HCT116 (cell line): ENCODE measurements at regions not wholly inside any gene's neighbourhood (a gene's known extent, or its start where the extent isn't known, plus 50 kb on each side); places are given as distances from the start of the nearest gene placed in this dataset.

Source experiments
- ATAC-seq: fragments of 200-7000 bp; cut with Tn5 transposase; 2 replicates; pipeline ENCODE4 v1.9.1; 2020; ENCODE audit warnings: mild to moderate bottlenecking, moderate library complexity
- BruUV-seq: library from RNA; stranded (reverse); fragments of 400-500 nt; replicated peaks from 2 replicates; lab custom pipeline; 2021; lab: Mats Ljungman, UMichigan
- CTCF ChIA-PET: fragments of 300-600 bp; sonication (Branson Sonifier 250); formaldehyde crosslinking; loops from one replicate; lab custom pipeline; 2021; ENCODE audit warnings: antibody characterized with exemption; lab: Charles Lee
- POLR2A ChIA-PET: fragments of 300-600, 350-600 bp; sonication (Branson Sonifier 250); formaldehyde crosslinking; loops from one replicate; lab custom pipeline; 2021; ENCODE audit warnings: antibody characterized with exemption; lab: Charles Lee
- RAD21 ChIA-PET, 2 experiments: fragments of 300-600 bp; sonication (Branson Sonifier 250); formaldehyde crosslinking; loops; one replicate each; lab custom pipeline; 2023; ENCODE audit warnings: low total read pairs in 2 of 2; ENCODE audit not compliant: uncharacterized antibody in 2 of 2, unreplicated experiment in 2 of 2, low non-redundant PET in 1 of 2; lab: Charles Lee
- DNase-seq: peaks from one replicate; pipeline ENCODE4 v3.0.0-alpha.2; 2010; ENCODE audit warnings: low read depth, low spot score
- H2AFZ ChIP-seq: fragments of 200-600 bp; shearing (Covaris generic), sonication (generic); 2 replicates; pipeline ENCODE4 v1.6.1; 2017; ENCODE audit warnings: low read depth, mixed run types, mixed read lengths, antibody characterized with exemption, low read length; ENCODE audit not compliant: poor library complexity, severe bottlenecking
- H3K27ac ChIP-seq: 2 replicates; pipeline ENCODE4 v1.5.1; 2012; ENCODE audit warnings: low read depth, low read length
- H3K27me3 ChIP-seq: fragments of 200-600 bp; sonication (generic); 2 replicates; pipeline ENCODE4 v1.6.1; 2016; ENCODE audit warnings: mixed run types, low read length, mixed read lengths; ENCODE audit not compliant: insufficient read depth
- H3K36me3 ChIP-seq, 2 experiments: fragments of 200-500 bp in 1 of 2; fragments of 200-600 bp in 1 of 2; sonication (Bioruptor generic) in 1 of 2; sonication (generic) in 1 of 2; 2 replicates each; pipeline versions ENCODE4 v1.5.1 to v1.6.1; 2014 to 2016; ENCODE audit warnings: low read length in 2 of 2, inconsistent platforms in 1 of 2, mixed read lengths in 1 of 2, mixed run types in 1 of 2; ENCODE audit not compliant: insufficient read depth in 2 of 2, control insufficient read depth in 1 of 2
- H3K4me1 ChIP-seq, 2 experiments: fragments of 200-600 bp in 1 of 2; sonication (generic) in 1 of 2; 2 replicates each; pipeline versions ENCODE4 v1.5.1 to v1.6.1; 2012 to 2017; ENCODE audit warnings: low read length in 2 of 2, inconsistent platforms in 1 of 2, mild to moderate bottlenecking in 1 of 2, mixed read lengths in 1 of 2, mixed run types in 1 of 2, moderate library complexity in 1 of 2; ENCODE audit not compliant: insufficient read depth in 2 of 2, control insufficient read depth in 1 of 2
- H3K4me2 ChIP-seq: fragments of 200-600 bp; sonication (generic); 2 replicates; pipeline ENCODE4 v1.6.1; 2017; ENCODE audit warnings: mixed run types, low read length, mixed read lengths
- H3K4me3 ChIP-seq, 2 experiments: fragments of 200-600 bp in 1 of 2; sonication (generic) in 1 of 2; replicated peaks in 1 of 2; 2 replicates each; pipeline ENCODE4 v1.5.1; 2011 to 2016; ENCODE audit warnings: low read length in 2 of 2, control low read depth in 1 of 2, low read depth in 1 of 2, mild to moderate bottlenecking in 1 of 2, mixed read lengths in 1 of 2, mixed run types in 1 of 2
- H3K79me2 ChIP-seq: fragments of 200-600 bp; sonication (generic); 2 replicates; pipeline ENCODE4 v1.6.1; 2017; ENCODE audit warnings: mild to moderate bottlenecking, mixed run types, low read length, moderate library complexity, mixed read lengths; ENCODE audit not compliant: insufficient read depth
- H3K9ac ChIP-seq: fragments of 200-600 bp; sonication (generic); 2 replicates; pipeline ENCODE4 v1.6.1; 2016; ENCODE audit warnings: low read length, mixed read lengths
- H3K9me2 ChIP-seq: fragments of 200-600 bp; sonication (generic), shearing (Covaris generic); 2 replicates; pipeline ENCODE4 v1.6.1; 2017; ENCODE audit warnings: mixed run types, mild to moderate bottlenecking, moderate library complexity; ENCODE audit not compliant: insufficient read depth
- H3K9me3 ChIP-seq, 2 experiments: fragments of 200-500 bp in 1 of 2; fragments of 200-600 bp in 1 of 2; sonication (Bioruptor generic) in 1 of 2; sonication (generic) in 1 of 2; 2 replicates each; pipeline ENCODE4 v1.6.1; 2014 to 2017; ENCODE audit warnings: low read length in 2 of 2, mixed read lengths in 2 of 2, inconsistent platforms in 1 of 2, low read depth in 1 of 2, mild to moderate bottlenecking in 1 of 2, mixed run types in 1 of 2, moderate library complexity in 1 of 2; ENCODE audit not compliant: control insufficient read depth in 1 of 2, insufficient read depth in 1 of 2
- H4K20me1 ChIP-seq: fragments of 200-600 bp; sonication (generic), shearing (Covaris generic); 2 replicates; pipeline ENCODE4 v1.6.1; 2017; ENCODE audit warnings: mixed run types, mild to moderate bottlenecking, moderate library complexity; ENCODE audit not compliant: insufficient read depth
- CBX3 ChIP-seq: IDR thresholded peaks from 2 replicates; pipeline ENCODE4 v1.6.1; 2012; ENCODE audit warnings: low read depth
- CEBPB ChIP-seq: IDR thresholded peaks from 2 replicates; pipeline ENCODE4 v1.6.1; 2012; ENCODE audit warnings: low read depth
- ELF1 ChIP-seq: IDR thresholded peaks from 2 replicates; pipeline ENCODE4 v1.6.1; 2012; ENCODE audit warnings: low read depth, borderline replicate concordance
- EZH2 ChIP-seq: fragments of 200-600 bp; sonication (generic); IDR thresholded peaks from 2 replicates; pipeline ENCODE4 v1.6.1; 2017; ENCODE audit warnings: antibody characterized with exemption, mixed run types
- EZH2phosphoT487 ChIP-seq: fragments of 200-600 bp; IDR thresholded peaks from 2 replicates; pipeline ENCODE4 v1.6.1; 2018; ENCODE audit warnings: antibody characterized with exemption, borderline replicate concordance
- POLR2AphosphoS5 ChIP-seq: IDR thresholded peaks from 2 replicates; pipeline ENCODE4 v1.6.1; 2011; ENCODE audit warnings: mild to moderate bottlenecking, low read depth, low read length, moderate library complexity
- REST ChIP-seq: IDR thresholded peaks from 2 replicates; pipeline ENCODE4 v1.6.1; 2012; ENCODE audit warnings: low read depth
- SIN3A ChIP-seq: IDR thresholded peaks from 2 replicates; pipeline ENCODE4 v1.6.1; 2012; ENCODE audit warnings: low read depth
- SP1 ChIP-seq: IDR thresholded peaks from 2 replicates; pipeline ENCODE4 v1.6.1; 2012; ENCODE audit warnings: low read depth
- SRF ChIP-seq: IDR thresholded peaks from 2 replicates; pipeline ENCODE4 v1.6.1; 2012; ENCODE audit warnings: low read depth
- TCF7L2 ChIP-seq: IDR thresholded peaks from 2 replicates; pipeline ENCODE4 v1.7.0; 2011; ENCODE audit warnings: borderline replicate concordance, inconsistent platforms; ENCODE audit not compliant: insufficient read depth, insufficient read length; ENCODE audit errors: extremely low read depth
- ZBTB33 ChIP-seq: IDR thresholded peaks from 2 replicates; pipeline ENCODE4 v1.6.1; 2011; ENCODE audit warnings: mild to moderate bottlenecking, low read length, moderate library complexity; ENCODE audit not compliant: insufficient replicate concordance; ENCODE audit errors: extremely low read depth
- ZFX ChIP-seq: fragments of 450-650 bp; IDR thresholded peaks from 2 replicates; pipeline ENCODE4 v1.6.1; 2017
- ZNF274 ChIP-seq: fragments of 200-500 bp; sonication (Bioruptor generic); IDR thresholded peaks from 2 replicates; pipeline ENCODE4 v1.6.1; 2014; ENCODE audit warnings: mild to moderate bottlenecking, low read depth, low read length, inconsistent platforms
- intact Hi-C: fragments of 100-400 bp; cut with micrococcal nuclease; formaldehyde crosslinking; loops from 2 replicates; pipeline ENCODE4 v1.10.0; 2022

GRCh38 chr3:72594615-72595215 lies 253.5 kb downstream of the SHQ1 start:
- Histone ChIP-seq H4K20me1 (no peaks in the 10 kb centered on the region), H3K79me2 (no peaks in the 10 kb centered on the region), H3K9me2 (no peaks in the 10 kb centered on the region), H3K27ac (no peak overlapping the region), H3K36me3 (no peaks in the 10 kb centered on the region), H3K9me3 (no peaks in the 10 kb centered on the region), H2AFZ (no peak overlapping the region), H3K9ac (no peak overlapping the region), H3K4me2 (no peak overlapping the region), H3K4me3 (no peak overlapping the region), H3K4me1 (peaks cover 14 to 24% of the 10 kb centered on the region in 2 experiments), H3K27me3 (no peaks in the 10 kb centered on the region)
- TF ChIP-seq ZFX (no peak), POLR2AphosphoS5 (no peak), TCF7L2 (no peak), SP1 (no peak), ZNF274 (no peak), CEBPB (no peak), SIN3A (no peak), ZBTB33 (no peak), EZH2 (no peak), CBX3 (no peak), EZH2phosphoT487 (no peak), ELF1 (no peak), SRF (no peak), REST (no peak)
- ATAC-seq, result no peak
- ChIA-PET CTCF (no interaction called here), POLR2A (no interaction called here), RAD21 (no interaction called here)
- no TSS peak for BruUV-seq
- DNase-seq, result no peak
- intact Hi-C loops, result loop anchor here (10.0 kb wide), 1 partner anchor 290 kb away; the partner anchor contains the start of gene GXYLT2
